ENCODE measurements at regions not wholly inside any gene's neighbourhood (a gene's known extent, or its start where the extent isn't known, plus 50 kb on each side); places are given as distances from the start of the nearest gene placed in this dataset.

DNA sequence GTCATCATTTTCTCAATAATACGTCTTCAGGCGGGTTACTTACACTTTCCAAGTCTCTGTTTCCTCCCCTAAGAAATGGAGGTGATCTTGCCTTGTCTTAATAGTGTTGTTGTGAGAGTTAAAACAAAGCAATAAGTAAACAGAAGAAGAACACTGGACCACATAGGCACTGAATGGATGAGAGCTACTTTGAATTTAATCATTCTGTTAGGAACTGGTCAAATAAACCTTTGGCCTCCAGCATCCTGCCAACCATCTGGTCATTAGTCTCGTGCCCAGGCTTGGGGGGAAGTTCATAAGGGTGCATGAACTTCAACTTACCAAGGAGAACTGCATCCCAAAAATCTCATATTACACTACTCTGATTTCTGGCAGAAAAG is 109.4 kb upstream of the C7orf33 start:
- intact Hi-C loops (cut with DNase I; ENCODE audit: low total_unique reads) = no loop called here
- no peaks in the 10 kb centered on the region for H3K4me1 ChIP-seq
- no peaks in the 10 kb centered on the region for H3K27me3 ChIP-seq
- H3K9me3 ChIP-seq = no peaks in the 10 kb centered on the region
- TF ChIP-seq, protein P1, sequence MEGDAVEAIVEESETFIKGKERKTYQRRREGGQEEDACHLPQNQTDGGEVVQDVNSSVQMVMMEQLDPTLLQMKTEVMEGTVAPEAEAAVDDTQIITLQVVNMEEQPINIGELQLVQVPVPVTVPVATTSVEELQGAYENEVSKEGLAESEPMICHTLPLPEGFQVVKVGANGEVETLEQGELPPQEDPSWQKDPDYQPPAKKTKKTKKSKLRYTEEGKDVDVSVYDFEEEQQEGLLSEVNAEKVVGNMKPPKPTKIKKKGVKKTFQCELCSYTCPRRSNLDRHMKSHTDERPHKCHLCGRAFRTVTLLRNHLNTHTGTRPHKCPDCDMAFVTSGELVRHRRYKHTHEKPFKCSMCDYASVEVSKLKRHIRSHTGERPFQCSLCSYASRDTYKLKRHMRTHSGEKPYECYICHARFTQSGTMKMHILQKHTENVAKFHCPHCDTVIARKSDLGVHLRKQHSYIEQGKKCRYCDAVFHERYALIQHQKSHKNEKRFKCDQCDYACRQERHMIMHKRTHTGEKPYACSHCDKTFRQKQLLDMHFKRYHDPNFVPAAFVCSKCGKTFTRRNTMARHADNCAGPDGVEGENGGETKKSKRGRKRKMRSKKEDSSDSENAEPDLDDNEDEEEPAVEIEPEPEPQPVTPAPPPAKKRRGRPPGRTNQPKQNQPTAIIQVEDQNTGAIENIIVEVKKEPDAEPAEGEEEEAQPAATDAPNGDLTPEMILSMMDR (IDR thresholded peaks at IDR 0.05) = no peak
- TF ChIP-seq POLR2AphosphoS5 (IDR thresholded peaks at IDR 0.05) = no peak
- no peak for TF ChIP-seq POLR2A (IDR thresholded peaks at IDR 0.05)
- no peaks in the 10 kb centered on the region for H3K36me3 ChIP-seq
- H3K27ac ChIP-seq = no peak overlapping the region
- no peak overlapping the region for H3K4me3 ChIP-seq
- no peak for DNase-seq (ENCODE audit: low spot score in 2 of 2)

DNA sequence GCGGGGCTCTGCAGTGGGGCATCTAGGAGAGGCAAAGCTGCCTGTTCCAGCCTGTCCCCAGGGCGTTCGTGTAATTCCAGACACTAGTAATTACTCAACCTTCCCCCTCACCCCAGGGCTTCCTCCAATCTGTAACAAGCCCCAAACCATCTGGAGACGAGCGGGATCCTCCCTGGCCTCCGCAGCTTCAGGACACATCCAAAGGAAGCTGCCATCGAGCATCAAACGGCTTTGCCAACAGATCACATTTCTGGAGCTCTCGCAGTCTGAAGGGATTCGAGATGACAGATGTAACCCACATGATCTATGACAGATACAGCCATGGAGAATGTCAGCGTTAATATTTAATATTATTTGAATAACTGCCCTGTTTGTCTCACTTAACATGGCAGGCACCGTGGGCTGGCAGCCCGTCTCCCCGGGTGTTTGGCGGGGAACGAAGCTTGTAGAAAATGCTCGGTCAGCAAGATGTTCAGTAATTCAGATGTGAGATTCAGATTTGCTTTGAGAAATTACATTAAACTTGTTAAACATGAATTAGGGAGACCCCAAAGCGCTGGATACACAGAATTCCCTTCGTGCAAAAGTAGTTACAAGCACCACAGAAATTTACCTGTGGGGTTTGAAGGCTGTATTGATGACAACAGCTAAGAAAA is 108.5 kb upstream of the C7orf33 start:
- Histone ChIP-seq H3K4me1 (no peaks in the 10 kb centered on the region), H3K27ac (no peak overlapping the region), H3K27me3 (no peaks in the 10 kb centered on the region), H3K4me3 (peak overlapping the region in 1 of 3 donors; percentile 8), H3K9me3 (no peaks in the 10 kb centered on the region), H3K36me3 (no peaks in the 10 kb centered on the region)
- TF ChIP-seq, protein P1 (IDR thresholded peaks at IDR 0.05) = no peak
- TF ChIP-seq POLR2A (IDR thresholded peaks at IDR 0.05) (no peak), POLR2AphosphoS5 (IDR thresholded peaks at IDR 0.05) (no peak)
- intact Hi-C loops (cut with DNase I; ENCODE audit: low total_unique reads) = no loop called here
- no peak for DNase-seq (ENCODE audit: low spot score in 2 of 2)

DNA sequence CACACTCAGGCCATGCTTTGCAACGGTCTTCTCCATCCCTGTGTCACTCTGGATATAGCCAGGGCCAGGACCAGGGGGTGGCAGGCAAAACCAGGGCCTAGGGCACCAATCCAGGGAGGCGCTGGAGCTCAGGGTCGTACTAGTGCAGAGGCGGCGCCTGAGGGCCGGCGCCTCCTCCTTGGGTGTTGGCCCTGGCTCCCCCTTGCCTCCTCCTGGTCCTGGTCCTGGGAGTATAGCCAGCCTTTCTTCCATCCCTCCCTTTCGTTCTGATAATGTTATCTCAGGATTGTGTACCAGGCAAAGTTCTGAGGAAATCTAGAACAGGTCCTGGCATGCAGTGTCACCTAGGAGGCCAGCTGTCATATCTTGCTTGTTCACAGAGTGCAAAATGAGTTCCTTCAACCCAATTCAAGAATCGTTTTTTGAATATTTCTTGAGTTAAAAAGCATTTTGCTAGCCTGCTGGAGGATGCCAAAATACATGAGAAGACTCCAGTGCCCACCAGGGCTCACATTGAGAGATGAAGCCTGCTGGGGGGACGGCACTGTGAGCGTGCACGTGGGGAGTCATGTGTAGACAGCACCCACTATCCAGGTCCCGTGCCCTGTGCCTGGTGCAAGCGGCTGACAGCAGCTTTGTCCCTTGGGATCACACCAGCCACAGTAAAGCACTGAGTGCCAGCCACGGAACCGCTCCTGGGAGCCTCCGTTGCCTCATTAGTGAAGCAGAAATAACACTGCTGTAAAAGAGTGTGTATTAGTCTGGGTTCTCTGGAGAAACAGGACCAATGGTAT is 106.9 kb upstream of the C7orf33 start:
- no peak overlapping the region for H3K27ac ChIP-seq
- no peaks in the 10 kb centered on the region for H3K27me3 ChIP-seq
- TF ChIP-seq, protein P1 (IDR thresholded peaks at IDR 0.05) = no peak
- TF ChIP-seq POLR2AphosphoS5 (IDR thresholded peaks at IDR 0.05) (no peak), POLR2A (IDR thresholded peaks at IDR 0.05) (no peak)
- no peaks in the 10 kb centered on the region for H3K36me3 ChIP-seq
- no peaks in the 10 kb centered on the region for H3K9me3 ChIP-seq
- intact Hi-C loops (cut with DNase I; ENCODE audit: low total_unique reads) = no loop called here
- no peaks in the 10 kb centered on the region for H3K4me1 ChIP-seq
- DNase-seq (ENCODE audit: low spot score in 2 of 2) = no peak
- no peak overlapping the region for H3K4me3 ChIP-seq

DNA sequence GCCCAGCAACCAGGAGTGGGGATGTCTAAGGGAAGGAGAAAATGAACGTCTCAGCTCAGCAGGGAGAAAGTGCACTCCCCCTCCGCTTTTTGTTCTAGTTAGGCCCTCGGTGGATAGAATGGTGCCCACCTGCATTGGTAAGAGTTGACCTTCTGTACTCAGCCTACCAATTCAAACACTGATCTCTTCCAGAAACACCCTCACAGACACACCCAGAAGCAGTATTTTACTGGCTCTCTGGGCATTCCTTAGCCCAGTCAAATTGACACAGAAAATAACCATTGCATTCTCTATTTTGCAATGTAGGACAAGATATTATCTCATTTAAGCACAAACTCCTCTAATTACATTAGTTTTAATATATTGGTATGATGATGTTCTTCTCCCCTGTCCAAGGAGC is 106.1 kb upstream of the C7orf33 start:
- DNase-seq (ENCODE audit: low spot score in 2 of 2) = no peak
- Histone ChIP-seq H3K27me3 (no peaks in the 10 kb centered on the region), H3K9me3 (no peaks in the 10 kb centered on the region), H3K27ac (no peak overlapping the region), H3K4me3 (no peak overlapping the region), H3K4me1 (no peaks in the 10 kb centered on the region), H3K36me3 (no peaks in the 10 kb centered on the region)
- TF ChIP-seq POLR2A (IDR thresholded peaks at IDR 0.05) = no peak
- TF ChIP-seq POLR2AphosphoS5 (IDR thresholded peaks at IDR 0.05) = no peak
- TF ChIP-seq, protein P1 (IDR thresholded peaks at IDR 0.05) = no peak
- intact Hi-C loops (cut with DNase I; ENCODE audit: low total_unique reads) = no loop called here

DNA sequence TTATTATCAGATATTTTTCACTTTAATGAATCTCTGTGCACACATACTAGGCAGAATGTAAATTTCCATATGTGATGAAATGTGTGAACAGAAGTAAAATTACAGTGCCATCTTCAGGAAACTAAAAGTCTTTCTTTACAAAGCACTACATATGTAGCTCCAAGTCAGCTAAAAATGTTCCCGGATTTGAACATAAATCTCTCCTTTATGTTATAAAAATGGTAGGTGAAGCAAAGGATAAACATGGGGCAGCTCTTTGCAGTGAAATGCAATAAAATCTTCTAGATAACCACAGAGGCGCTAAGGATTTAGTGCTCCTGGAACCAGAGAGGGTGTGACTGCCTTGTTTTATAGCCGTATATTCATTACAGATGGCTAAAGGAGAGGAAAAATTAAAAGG is 104.9 kb upstream of the C7orf33 start:
- Histone ChIP-seq H3K27me3 (no peaks in the 10 kb centered on the region), H3K36me3 (no peaks in the 10 kb centered on the region), H3K9me3 (no peaks in the 10 kb centered on the region), H3K4me3 (no peak overlapping the region), H3K4me1 (no peaks in the 10 kb centered on the region), H3K27ac (no peak overlapping the region)
- TF ChIP-seq, protein P1 (IDR thresholded peaks at IDR 0.05) = no peak
- TF ChIP-seq POLR2AphosphoS5 (IDR thresholded peaks at IDR 0.05) (no peak), POLR2A (IDR thresholded peaks at IDR 0.05) (no peak)
- DNase-seq (ENCODE audit: low spot score in 2 of 2) = no peak
- intact Hi-C loops (cut with DNase I; ENCODE audit: low total_unique reads) = loop anchor here (5.0 kb wide), 1 partner anchor 558 kb away; no protein-coding TSS in a partner anchor
